ENCODE measurements at regions not wholly inside any gene's neighbourhood (a gene's known extent, or its start where the extent isn't known, plus 50 kb on each side); places are given as distances from the start of the nearest gene placed in this dataset.

DNA sequence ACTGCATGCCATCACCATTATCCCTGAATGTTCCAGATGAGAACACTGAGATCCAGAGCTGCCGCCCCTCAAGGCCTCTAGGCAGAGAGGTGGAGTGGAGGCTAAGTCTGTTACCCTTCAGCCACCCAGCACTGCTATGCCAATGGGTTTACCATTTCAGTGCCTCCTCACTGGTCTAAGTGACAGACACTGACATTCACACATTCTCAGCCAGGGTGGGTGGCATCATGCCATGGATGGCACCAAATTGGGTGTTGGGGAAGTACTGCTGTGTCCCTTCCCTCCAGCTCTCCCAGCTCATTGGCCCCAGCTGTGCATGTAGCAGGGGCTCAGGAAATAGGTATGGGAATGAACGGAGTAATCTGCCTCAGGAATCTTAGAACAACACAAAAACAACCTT, 96.8 kb upstream of the PLET1 start:
- DNase-seq, result no peak

DNA sequence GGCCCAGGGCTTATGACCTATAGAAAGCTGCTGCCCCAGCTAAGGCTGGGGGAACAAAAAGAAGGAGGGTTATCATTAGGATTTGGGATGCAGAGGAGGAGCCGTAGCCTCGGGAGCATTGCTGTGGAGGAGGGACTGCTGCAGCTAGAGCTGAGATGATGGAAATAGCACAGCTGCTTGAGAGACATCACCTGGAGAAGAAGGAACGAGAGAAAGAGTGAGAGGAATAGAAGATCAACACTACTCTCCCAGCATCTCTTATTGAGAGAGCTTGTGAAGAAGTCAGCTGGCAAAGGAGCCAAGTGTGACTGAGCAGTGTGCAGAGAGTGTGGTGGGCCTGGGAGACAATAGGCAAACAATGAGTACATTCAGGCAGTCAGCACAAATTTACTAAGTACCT, 100.7 kb upstream of the PLET1 start:
- DNase-seq, result no peak

DNA sequence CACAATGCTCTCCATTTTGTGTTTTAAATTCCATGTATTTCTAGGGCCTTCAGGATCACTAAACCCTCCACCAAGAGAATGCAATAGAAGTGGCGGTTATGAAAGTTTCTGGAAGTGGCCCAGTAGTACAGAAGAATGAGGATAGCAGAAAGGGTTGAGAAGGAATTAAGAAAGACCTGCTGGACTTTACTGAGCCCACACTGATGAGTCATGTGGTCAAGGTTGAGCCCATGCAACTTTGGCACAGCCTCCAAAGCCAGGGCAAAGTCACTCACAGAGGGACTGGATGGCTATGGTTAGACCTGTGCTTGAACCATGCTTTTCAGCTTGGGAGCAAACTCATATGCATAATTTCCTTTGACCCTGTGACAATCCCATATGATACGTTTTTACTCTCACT, 102.9 kb upstream of the PLET1 start:
- DNase-seq, result no peak

DNA sequence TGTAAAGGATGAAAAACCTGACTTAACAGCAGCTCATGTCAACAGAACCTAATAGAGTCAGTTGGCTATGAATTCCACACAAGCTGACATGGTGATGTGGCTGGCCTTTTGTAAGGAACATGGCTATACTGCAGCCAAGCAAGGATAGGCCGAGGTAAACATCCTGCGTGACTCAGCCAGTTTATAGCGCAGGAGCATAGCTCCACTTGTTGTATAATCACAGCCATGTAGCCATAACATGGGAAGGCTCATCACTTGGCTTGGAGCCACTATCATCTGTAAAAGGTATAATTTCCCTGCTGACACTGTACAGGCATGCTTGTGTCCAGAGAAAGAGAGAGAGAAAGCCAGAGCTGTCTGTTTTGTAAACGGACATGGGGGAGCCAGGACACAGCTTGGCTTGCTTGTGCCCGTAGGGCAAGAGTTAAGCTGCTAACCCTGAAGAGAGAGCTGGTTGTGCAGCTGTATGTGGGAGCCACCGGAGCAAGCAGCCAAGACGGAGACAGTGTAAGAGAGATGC, 104.4 kb upstream of the PLET1 start:
- DNase-seq, result no peak

DNA sequence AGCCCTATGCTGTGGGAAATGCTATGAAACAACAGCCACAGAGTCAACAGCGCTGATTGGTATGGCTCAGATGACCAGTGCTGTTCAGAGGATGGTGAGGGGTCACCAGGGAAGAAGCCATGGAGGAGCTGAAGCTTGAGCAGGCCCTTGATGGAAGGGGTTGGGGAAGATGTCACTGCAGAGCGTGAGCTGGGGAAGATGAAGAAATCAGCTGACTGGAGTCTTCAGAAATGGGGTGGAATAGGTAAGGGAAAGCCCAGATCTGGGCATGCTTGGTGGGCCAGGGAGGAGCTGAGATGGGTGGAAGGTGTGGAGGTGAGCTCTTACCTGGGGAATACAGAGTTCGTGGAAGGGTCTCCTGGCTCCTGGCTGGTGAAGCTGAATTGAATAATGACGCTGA, 105.4 kb upstream of the PLET1 start:
- no peak for DNase-seq

DNA sequence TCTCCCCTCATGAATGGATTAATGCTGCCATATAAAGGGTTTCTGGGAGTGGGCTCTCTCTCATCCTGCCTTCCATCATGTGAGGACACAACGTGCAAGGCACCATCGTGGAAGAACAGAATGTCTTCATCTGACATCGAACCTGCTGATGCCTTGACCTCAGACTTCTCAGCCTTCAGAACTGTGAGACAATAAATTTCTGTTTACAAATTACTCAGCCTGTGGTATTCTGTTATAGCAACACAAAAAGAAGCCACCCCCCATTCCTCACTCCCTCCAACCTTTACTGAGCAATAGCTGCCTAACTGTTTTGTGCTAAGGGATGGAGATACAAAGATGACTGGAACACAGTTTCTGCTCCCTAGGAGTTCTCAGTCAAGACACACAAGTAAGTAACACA, 106.1 kb upstream of the PLET1 start:
- no peak for DNase-seq

DNA sequence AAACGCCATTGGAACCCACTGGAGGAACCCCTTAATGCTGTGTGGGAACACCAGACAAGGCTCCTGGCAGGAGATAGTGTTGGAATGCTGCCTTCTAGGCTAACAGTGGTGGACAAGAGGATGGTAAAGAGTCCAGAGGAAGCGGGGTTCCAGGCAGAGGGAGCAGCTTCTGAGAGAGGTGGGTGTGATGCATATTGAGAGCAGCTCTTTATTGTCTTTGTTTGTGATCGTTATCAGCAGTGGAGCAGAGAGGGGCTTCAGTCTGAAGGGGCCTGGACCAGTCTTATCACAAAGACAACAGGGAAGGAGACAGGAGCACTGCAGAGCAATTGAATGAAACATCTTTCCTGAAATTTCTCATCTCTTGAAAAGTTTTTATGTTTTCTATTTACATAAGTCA, 106.8 kb upstream of the PLET1 start:
- DNase-seq, result no peak

DNA sequence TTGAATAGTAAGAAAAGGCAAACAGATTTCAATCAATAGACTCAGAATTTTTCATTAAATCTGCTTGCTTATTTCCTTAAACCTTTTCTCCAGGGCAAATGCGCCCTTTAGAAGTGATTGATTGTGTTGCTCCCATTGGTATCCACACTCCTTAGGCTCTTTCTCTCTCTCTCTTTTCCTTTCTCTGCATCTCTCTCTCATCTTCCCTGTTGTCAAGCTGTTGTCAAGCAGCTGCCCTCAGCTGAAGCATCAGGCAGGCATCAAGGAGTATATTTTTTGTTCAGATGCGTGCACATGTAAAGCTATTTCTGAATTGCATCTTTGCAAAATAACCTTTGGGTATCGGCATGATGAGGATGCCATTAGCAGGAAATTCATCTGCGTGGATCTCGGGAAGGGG, 107.2 kb upstream of the PLET1 start:
- no peak for DNase-seq

DNA sequence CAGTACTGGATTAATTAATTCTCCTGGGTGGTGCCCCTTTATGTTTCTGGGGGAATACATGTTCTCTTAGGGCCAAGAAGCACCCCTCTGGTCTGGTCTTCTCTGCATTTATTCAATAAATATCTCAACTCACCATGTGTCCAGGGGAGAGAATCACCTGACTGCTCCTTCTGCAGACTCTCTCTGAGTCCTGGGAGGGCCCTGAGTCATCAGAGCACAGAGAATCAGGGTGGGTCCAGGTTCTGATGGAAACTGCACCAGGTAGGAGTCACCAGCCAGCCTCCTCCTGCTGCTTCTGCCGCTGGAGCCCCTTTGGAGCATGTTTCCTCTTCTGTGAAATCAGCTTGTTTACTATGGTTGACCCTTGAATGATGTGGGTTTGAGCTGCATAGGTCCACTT, 107.7 kb upstream of the PLET1 start:
- no peak for DNase-seq

DNA sequence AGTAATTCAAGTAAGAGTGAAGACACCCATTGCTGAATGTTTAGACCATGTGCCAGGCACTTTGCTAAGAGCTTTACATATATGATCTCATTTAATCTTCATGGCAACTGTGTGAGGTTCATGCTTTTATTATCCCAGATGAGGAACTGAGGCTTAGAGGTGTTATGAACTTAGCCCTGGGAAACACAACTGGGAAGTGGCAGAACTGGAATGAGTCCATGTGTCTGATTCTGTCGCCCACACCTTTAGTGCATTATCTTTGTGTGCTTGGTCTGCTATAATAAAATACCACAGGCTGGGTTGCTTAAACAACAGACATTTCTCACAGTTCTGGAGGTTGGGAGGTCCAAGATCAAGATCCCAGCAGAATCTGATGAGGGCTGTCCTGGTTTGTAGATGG, 108.7 kb upstream of the PLET1 start:
- no peak for DNase-seq

DNA sequence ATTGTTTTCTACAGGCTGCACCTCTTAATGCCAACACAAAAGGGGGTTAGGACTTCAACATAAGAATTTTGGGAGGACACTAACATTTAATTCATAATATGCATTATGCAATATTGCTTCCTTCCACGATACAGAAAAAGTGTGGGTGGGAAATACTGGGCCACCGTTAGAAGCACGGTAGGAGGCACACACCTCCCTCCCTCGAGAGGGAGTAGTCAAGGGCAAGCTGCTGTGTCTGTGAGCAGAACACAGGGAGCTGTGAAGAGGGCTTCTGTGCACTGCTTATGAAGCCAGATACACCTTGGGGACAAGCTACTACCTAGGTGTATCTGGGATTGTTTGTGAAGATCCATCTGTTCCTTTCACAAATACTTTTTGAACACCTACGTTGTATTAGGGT, 109.3 kb upstream of the PLET1 start:
- DNase-seq, result no peak

DNA sequence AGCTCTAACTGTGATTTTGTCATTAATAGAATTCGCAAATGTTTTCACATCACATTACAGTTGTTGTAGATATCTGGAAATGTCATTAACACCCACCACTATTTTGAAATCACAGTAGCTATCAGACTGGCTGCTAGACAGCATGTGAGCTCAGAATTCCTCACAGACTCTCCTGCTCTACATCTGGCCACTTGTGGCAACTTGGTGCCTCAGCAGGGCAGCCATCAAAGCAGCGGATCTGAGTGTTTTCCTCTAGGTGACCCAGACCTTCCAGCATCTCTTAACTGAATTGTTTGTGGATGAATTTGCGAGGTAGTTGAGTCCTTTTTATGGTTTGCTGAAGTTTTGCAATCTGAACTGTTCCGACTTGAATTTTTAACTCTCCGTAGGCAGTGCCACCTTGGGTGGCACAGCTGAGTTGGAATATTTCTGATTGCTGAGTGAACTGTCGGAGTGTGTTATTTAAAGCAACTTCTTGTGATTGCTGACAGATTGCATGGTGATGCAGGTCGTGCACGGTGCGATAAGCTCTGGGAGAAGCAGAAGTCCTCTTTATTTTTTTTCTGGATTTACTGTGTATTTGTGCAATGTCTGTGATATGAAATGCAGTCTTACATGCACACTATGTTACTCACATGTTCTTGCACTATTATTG, 114.0 kb upstream of the PLET1 start:
- DNase-seq, result no peak

DNA sequence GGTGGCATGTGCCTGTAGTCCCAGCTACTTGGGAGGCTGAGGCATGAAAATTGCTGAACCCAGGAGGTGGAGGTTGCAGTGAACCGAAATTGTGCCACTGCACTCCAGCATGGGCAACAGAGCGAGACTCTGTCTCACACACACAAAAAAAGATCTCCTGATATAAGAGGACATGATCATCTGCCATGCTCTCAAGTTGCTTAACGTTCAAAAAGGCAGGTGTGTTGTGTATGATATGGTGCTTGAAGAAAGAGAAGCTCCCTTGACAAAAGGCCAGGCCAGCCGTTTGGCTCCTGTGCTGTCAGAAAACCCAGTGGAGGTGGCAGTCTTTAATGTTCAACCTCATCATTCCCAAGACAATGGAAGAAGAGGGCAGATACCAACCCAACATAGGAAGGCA, 117.3 kb upstream of the PLET1 start:
- no peak for DNase-seq

DNA sequence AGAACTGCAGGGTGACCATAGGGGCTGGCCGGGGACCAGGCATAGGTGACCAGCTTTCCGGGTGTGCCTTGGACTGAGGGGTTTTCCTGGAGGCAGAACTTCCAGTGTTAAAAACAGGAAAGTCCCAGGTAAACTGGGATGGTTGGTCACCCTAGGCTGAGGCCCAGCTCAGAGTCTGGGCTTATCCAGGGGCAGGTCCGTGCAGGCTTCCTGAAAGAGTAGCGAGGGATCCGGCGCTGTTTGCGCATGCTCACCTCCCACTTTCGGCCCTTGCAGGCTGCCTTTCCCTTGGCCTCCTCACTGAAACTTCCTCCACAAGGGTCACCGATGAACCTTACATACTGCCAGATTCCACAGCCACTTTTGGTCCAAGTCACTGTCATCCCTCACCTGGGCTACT, 119.8 kb upstream of the PLET1 start:
- no peak for DNase-seq

DNA sequence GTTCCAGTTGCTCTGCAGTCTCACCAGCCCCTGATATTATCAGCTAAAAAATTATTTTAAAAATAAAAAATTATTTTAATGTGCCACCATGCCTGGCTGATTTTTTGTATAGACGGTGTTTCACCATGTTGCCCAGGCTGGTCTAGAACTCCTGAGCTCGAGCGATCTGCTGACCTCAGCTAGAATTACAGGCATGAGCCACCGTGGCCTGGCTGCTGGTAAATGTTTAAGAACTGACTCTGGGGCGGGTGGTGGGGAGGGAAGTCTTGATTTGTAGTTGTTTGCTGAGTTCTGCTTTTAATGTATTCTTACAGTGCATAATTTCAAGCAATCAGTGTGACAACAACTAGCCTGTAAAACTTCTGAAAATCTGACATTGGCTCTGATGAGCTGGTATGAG, 120.9 kb upstream of the PLET1 start:
- DNase-seq, result no peak

DNA sequence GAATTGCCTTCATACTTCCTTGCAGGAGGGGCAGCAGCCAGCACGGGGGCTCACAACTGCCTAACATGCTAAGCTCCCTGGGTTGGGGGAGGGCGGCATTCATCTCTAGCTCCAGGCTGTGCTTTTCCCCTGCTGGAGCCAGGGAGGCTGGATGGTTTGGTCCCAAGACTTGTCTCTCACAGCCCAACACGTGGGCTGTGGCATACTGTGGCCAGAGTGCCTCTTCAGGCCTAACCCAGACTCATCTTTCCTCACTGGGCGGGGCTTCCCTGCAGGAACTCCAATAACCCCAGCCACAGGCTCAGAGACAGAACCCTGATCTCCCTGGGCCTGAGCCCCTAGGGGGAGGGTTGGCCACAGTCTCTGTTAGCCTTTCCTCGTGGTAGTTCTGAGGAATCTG, 121.9 kb upstream of the PLET1 start:
- no peak for DNase-seq

DNA sequence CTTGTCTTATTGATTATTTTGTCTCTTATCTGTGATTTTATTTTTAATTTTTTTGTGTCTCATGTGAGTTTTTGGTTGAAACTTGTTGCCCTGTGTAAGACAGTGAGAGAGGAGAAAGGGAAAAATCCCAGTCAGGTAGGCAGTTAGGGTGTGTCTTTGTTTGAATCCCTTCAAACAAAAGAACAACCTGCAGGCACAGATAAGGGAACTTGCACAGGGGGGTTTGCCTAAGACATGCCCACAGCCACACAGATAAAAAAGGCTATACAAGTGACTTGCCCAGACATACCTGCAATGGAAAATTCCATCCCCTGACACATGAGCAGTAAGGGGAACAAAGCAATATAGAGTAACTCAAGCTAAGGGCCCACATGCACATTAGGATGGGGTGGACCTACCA, 127.8 kb upstream of the PLET1 start:
- DNase-seq, result no peak

DNA sequence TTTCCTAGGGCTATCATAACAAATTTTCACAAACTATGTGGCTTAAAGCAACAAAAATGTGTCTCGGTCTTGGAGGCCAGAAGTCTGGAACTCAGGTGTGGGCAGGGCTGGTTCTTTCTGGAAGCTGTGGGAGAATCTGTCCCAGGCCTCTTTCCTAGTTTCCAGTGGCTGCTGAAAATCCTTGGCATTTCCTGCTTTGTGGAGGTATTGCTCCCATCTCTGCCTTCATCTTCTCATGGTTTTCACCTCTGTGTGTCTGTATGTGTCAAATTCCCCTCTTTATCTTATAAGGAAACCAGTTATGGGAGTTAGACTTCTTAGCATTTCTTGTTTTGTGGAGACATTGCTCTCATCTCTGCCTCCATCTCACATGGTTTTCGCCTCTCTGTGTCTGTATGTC, 130.4 kb upstream of the PLET1 start:
- DNase-seq, result no peak

DNA sequence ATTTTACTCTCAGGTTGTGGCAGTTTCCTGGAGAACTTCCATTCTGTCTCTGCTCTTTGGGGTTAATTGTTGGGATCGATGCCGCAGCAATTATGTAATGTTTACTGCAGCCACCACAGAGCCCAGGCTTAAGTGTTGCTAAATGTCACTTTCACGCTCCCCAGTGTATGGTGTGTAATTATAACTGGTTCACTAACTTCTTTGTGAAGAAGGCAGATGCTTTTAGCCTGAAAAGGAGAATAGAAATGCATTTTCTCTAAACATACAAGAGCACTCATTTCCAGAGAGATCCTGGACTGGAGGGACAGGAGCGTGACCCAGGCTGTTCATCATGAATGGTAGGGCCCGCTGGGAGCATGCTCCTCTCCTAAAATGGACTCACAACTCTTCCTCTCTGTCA, 132.2 kb upstream of the PLET1 start:
- DNase-seq, result no peak

DNA sequence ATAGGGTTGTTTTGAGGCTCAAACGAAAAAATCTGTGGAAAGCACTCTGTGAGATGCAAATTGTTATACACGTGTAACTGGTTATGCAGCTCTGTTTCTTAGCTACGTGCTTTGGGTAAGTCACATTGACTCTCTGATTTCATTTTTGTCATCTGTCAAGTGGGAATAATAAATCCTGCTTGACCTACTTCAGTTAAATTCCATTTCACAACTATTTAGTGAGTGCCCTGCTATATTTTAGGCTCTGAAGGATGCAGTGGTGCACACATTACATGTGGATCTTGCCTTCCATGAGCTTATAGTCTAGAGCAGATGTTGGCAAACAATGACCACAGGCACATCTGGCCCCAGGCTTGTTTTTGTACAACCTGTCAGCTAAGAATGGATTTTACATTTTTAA, 133.6 kb upstream of the PLET1 start:
- DNase-seq, result no peak

DNA sequence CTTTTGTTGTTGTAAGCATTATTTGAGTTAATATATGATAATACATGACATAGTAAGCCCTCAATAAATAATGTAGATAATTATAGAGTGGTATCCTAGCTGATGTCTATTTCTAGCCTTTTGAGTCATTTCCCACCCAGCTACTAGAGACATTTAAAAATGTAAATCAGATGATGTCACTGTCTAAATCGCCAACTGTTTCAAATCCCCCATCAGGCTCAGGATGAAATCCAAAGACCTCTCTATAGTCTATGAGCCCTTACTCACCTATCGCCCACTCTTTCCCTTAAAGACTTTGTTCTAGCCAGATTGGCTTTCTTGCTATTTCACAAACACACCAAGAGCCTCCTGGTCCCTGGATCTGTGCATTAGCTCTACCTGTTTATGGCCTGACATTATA, 135.4 kb upstream of the PLET1 start:
- DNase-seq, result no peak

DNA sequence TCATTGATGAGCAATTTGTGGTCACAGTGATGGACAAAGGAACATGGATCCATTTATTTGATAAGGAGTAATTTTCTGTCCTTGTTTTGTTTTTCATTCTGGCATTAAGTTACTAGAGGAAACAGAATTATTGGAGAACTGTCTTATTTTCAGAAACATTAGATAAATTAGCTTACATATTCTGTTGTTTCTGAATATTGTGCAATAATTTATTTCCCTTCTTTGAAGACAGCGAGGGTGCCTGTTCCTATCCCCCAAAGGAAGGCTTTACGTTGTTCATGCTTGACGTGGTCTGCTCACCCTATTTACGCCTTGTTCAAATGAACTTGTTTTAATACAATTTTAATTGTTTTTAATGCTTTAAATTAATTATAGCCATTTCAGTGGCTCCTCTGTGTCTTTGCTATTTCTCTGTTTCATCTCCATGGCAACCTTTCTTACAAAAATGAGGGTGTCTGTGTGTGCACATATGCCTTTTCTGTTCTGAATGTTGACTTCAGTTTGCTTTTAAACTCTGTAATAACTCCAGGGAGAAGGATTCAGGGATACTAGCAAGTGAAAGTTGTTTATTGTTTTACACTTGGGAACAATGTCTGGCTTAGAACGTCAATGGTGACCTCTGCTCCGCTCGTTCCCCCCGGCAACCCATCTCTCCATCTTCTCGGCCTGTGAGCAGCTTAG, 138.3 kb upstream of the PLET1 start:
- no peak for DNase-seq

DNA sequence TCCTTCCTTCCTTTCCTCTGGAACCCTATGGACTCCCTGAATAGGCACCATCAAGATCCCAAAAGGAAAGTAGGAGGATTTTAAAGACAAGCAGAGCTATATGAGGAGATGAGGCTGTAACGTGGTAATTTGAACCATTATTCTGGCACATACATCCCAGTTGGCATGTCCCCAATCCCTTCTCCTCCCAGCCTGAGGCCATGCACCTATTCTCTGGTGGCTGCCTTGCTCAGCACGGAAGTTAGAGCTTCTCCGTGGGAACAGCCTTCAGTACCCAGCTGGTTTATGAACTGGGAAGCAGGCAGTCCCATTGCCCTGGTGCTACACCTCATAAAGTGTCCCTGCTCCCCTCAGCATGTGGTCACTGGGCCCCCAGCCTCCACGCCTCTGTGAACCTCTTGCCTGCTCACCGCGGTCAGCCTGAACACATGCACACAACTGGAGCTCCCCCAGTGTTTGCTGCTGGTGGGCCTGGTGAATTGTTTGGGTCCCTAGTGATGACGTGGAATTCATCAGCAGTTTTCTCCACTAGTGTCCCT, 139.9 kb upstream of the PLET1 start:
- DNase-seq, result no peak

DNA sequence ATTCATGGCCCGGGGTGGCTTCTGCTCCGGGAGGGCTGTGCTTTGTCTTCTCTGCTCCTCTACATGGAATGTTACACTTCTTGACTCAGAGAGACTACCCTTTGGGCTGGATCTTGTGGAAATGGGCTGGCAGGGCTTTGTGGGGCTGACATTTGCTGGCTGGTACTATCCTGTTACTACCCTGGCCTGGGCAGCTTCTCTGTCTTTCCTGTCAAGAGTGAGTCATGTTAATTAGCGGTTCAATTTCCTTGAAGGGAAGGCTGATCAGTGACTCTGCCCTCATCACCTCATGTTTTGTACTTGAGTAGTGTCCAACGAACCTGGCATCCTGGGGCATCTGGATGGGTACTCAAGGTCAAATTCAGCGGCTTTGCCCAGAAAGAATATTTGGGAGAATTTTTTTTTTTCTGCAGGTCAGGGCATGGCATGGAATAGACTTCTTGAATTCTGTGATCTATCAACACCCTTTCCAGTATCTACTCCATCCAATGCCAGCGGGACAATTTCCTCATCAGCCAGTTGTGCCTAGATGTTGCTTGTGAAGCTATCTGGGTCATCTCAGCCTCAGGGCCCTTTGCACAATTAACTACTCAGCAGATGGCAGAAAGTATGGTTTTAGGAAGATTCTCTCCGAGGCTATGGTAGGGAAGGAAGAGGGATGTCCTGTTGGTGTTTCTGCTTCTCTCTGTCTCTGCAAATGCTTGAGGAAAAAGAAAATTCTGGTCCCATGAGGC, 140.5 kb upstream of the PLET1 start:
- no peak for DNase-seq
